HCT116 (cell line): ENCODE measurements at regions not wholly inside any gene's neighbourhood (a gene's known extent, or its start where the extent isn't known, plus 50 kb on each side); places are given as distances from the start of the nearest gene placed in this dataset.

Source experiments
- ATAC-seq: fragments of 200-7000 bp; cut with Tn5 transposase; 2 replicates; pipeline ENCODE4 v1.9.1; 2020; ENCODE audit warnings: mild to moderate bottlenecking, moderate library complexity
- BruUV-seq: library from RNA; stranded (reverse); fragments of 400-500 nt; replicated peaks from 2 replicates; lab custom pipeline; 2021; lab: Mats Ljungman, UMichigan
- CTCF ChIA-PET: fragments of 300-600 bp; sonication (Branson Sonifier 250); formaldehyde crosslinking; loops from one replicate; lab custom pipeline; 2021; ENCODE audit warnings: antibody characterized with exemption; lab: Charles Lee
- POLR2A ChIA-PET: fragments of 300-600, 350-600 bp; sonication (Branson Sonifier 250); formaldehyde crosslinking; loops from one replicate; lab custom pipeline; 2021; ENCODE audit warnings: antibody characterized with exemption; lab: Charles Lee
- RAD21 ChIA-PET, 2 experiments: fragments of 300-600 bp; sonication (Branson Sonifier 250); formaldehyde crosslinking; loops; one replicate each; lab custom pipeline; 2023; ENCODE audit warnings: low total read pairs in 2 of 2; ENCODE audit not compliant: uncharacterized antibody in 2 of 2, unreplicated experiment in 2 of 2, low non-redundant PET in 1 of 2; lab: Charles Lee
- DNase-seq: peaks from one replicate; pipeline ENCODE4 v3.0.0-alpha.2; 2010; ENCODE audit warnings: low read depth, low spot score
- H2AFZ ChIP-seq: fragments of 200-600 bp; shearing (Covaris generic), sonication (generic); 2 replicates; pipeline ENCODE4 v1.6.1; 2017; ENCODE audit warnings: low read depth, mixed run types, mixed read lengths, antibody characterized with exemption, low read length; ENCODE audit not compliant: poor library complexity, severe bottlenecking
- H3K27ac ChIP-seq: 2 replicates; pipeline ENCODE4 v1.5.1; 2012; ENCODE audit warnings: low read depth, low read length
- H3K27me3 ChIP-seq: fragments of 200-600 bp; sonication (generic); 2 replicates; pipeline ENCODE4 v1.6.1; 2016; ENCODE audit warnings: mixed run types, low read length, mixed read lengths; ENCODE audit not compliant: insufficient read depth
- H3K36me3 ChIP-seq, 2 experiments: fragments of 200-500 bp in 1 of 2; fragments of 200-600 bp in 1 of 2; sonication (Bioruptor generic) in 1 of 2; sonication (generic) in 1 of 2; 2 replicates each; pipeline versions ENCODE4 v1.5.1 to v1.6.1; 2014 to 2016; ENCODE audit warnings: low read length in 2 of 2, inconsistent platforms in 1 of 2, mixed read lengths in 1 of 2, mixed run types in 1 of 2; ENCODE audit not compliant: insufficient read depth in 2 of 2, control insufficient read depth in 1 of 2
- H3K4me1 ChIP-seq, 2 experiments: fragments of 200-600 bp in 1 of 2; sonication (generic) in 1 of 2; 2 replicates each; pipeline versions ENCODE4 v1.5.1 to v1.6.1; 2012 to 2017; ENCODE audit warnings: low read length in 2 of 2, inconsistent platforms in 1 of 2, mild to moderate bottlenecking in 1 of 2, mixed read lengths in 1 of 2, mixed run types in 1 of 2, moderate library complexity in 1 of 2; ENCODE audit not compliant: insufficient read depth in 2 of 2, control insufficient read depth in 1 of 2
- H3K4me2 ChIP-seq: fragments of 200-600 bp; sonication (generic); 2 replicates; pipeline ENCODE4 v1.6.1; 2017; ENCODE audit warnings: mixed run types, low read length, mixed read lengths
- H3K4me3 ChIP-seq, 2 experiments: fragments of 200-600 bp in 1 of 2; sonication (generic) in 1 of 2; replicated peaks in 1 of 2; 2 replicates each; pipeline ENCODE4 v1.5.1; 2011 to 2016; ENCODE audit warnings: low read length in 2 of 2, control low read depth in 1 of 2, low read depth in 1 of 2, mild to moderate bottlenecking in 1 of 2, mixed read lengths in 1 of 2, mixed run types in 1 of 2
- H3K79me2 ChIP-seq: fragments of 200-600 bp; sonication (generic); 2 replicates; pipeline ENCODE4 v1.6.1; 2017; ENCODE audit warnings: mild to moderate bottlenecking, mixed run types, low read length, moderate library complexity, mixed read lengths; ENCODE audit not compliant: insufficient read depth
- H3K9ac ChIP-seq: fragments of 200-600 bp; sonication (generic); 2 replicates; pipeline ENCODE4 v1.6.1; 2016; ENCODE audit warnings: low read length, mixed read lengths
- H3K9me2 ChIP-seq: fragments of 200-600 bp; sonication (generic), shearing (Covaris generic); 2 replicates; pipeline ENCODE4 v1.6.1; 2017; ENCODE audit warnings: mixed run types, mild to moderate bottlenecking, moderate library complexity; ENCODE audit not compliant: insufficient read depth
- H3K9me3 ChIP-seq, 2 experiments: fragments of 200-500 bp in 1 of 2; fragments of 200-600 bp in 1 of 2; sonication (Bioruptor generic) in 1 of 2; sonication (generic) in 1 of 2; 2 replicates each; pipeline ENCODE4 v1.6.1; 2014 to 2017; ENCODE audit warnings: low read length in 2 of 2, mixed read lengths in 2 of 2, inconsistent platforms in 1 of 2, low read depth in 1 of 2, mild to moderate bottlenecking in 1 of 2, mixed run types in 1 of 2, moderate library complexity in 1 of 2; ENCODE audit not compliant: control insufficient read depth in 1 of 2, insufficient read depth in 1 of 2
- H4K20me1 ChIP-seq: fragments of 200-600 bp; sonication (generic), shearing (Covaris generic); 2 replicates; pipeline ENCODE4 v1.6.1; 2017; ENCODE audit warnings: mixed run types, mild to moderate bottlenecking, moderate library complexity; ENCODE audit not compliant: insufficient read depth
- ATF3 ChIP-seq: IDR thresholded peaks from 2 replicates; pipeline ENCODE4 v1.6.1; 2012
- CBX3 ChIP-seq: IDR thresholded peaks from 2 replicates; pipeline ENCODE4 v1.6.1; 2012; ENCODE audit warnings: low read depth
- CEBPB ChIP-seq: IDR thresholded peaks from 2 replicates; pipeline ENCODE4 v1.6.1; 2012; ENCODE audit warnings: low read depth
- EGR1 ChIP-seq: IDR thresholded peaks from 2 replicates; pipeline ENCODE4 v1.6.1; 2012; ENCODE audit warnings: low read depth
- EZH2 ChIP-seq: fragments of 200-600 bp; sonication (generic); IDR thresholded peaks from 2 replicates; pipeline ENCODE4 v1.6.1; 2017; ENCODE audit warnings: antibody characterized with exemption, mixed run types
- FOSL1 ChIP-seq: IDR thresholded peaks from 2 replicates; pipeline ENCODE4 v1.6.1; 2012; ENCODE audit warnings: low read depth
- MAX ChIP-seq: IDR thresholded peaks from 2 replicates; pipeline ENCODE4 v1.6.1; 2012
- POLR2A ChIP-seq: IDR thresholded peaks from 2 replicates; pipeline ENCODE4 v1.7.0; 2011; ENCODE audit warnings: borderline replicate concordance; ENCODE audit not compliant: insufficient read depth, insufficient read length; ENCODE audit errors: extremely low read depth
- RAD21 ChIP-seq: IDR thresholded peaks from 2 replicates; pipeline ENCODE4 v1.6.1; 2012; ENCODE audit warnings: low read depth, mild to moderate bottlenecking
- SIN3A ChIP-seq: IDR thresholded peaks from 2 replicates; pipeline ENCODE4 v1.6.1; 2012; ENCODE audit warnings: low read depth
- SP1 ChIP-seq: IDR thresholded peaks from 2 replicates; pipeline ENCODE4 v1.6.1; 2012; ENCODE audit warnings: low read depth
- SRF ChIP-seq: IDR thresholded peaks from 2 replicates; pipeline ENCODE4 v1.6.1; 2012; ENCODE audit warnings: low read depth
- TCF7L2 ChIP-seq: IDR thresholded peaks from 2 replicates; pipeline ENCODE4 v1.7.0; 2011; ENCODE audit warnings: borderline replicate concordance, inconsistent platforms; ENCODE audit not compliant: insufficient read depth, insufficient read length; ENCODE audit errors: extremely low read depth
- ZFX ChIP-seq: fragments of 450-650 bp; IDR thresholded peaks from 2 replicates; pipeline ENCODE4 v1.6.1; 2017
- ZNF274 ChIP-seq: fragments of 200-500 bp; sonication (Bioruptor generic); IDR thresholded peaks from 2 replicates; pipeline ENCODE4 v1.6.1; 2014; ENCODE audit warnings: mild to moderate bottlenecking, low read depth, low read length, inconsistent platforms
- intact Hi-C: fragments of 100-400 bp; cut with micrococcal nuclease; formaldehyde crosslinking; loops from 2 replicates; pipeline ENCODE4 v1.10.0; 2022

GRCh38 chr14:97353102-97353501 lies 555.9 kb downstream of the VRK1 start:
- Histone ChIP-seq H3K27me3 (no peaks in the 10 kb centered on the region), H3K4me2 (no peak overlapping the region)
- ChIA-PET RAD21 (no interaction called here), POLR2A (no interaction called here)
- TF ChIP-seq CBX3, result no peak
- no peak for TF ChIP-seq CEBPB
- TF ChIP-seq SIN3A, result no peak
- no peak for TF ChIP-seq ZNF274
- no peak for TF ChIP-seq ATF3
- TF ChIP-seq EGR1, result no peak
- TF ChIP-seq SRF, result no peak
- no peak for TF ChIP-seq POLR2A
- TF ChIP-seq EZH2, result no peak
- TF ChIP-seq RAD21, result no peak
- no peak for TF ChIP-seq MAX
- TF ChIP-seq SP1, result no peak
- TF ChIP-seq, all 23 proteins: peak for 0
- no peaks in the 10 kb centered on the region for H3K36me3 ChIP-seq
- no peaks in the 10 kb centered on the region for H3K79me2 ChIP-seq
- no peak overlapping the region for H2AFZ ChIP-seq
- DNase-seq, result no peak
- intact Hi-C loops, result no loop called here
- no peak for ATAC-seq
- CTCF ChIA-PET, result no interaction called here
- no peak overlapping the region for H3K4me3 ChIP-seq
- no peaks in the 10 kb centered on the region for H3K9me3 ChIP-seq
- BruUV-seq, result no TSS peak
- no peaks in the 10 kb centered on the region for H3K4me1 ChIP-seq
- no peaks in the 10 kb centered on the region for H3K9me2 ChIP-seq
- H3K27ac ChIP-seq, result no peak overlapping the region
- no peak overlapping the region for H3K9ac ChIP-seq
- no peaks in the 10 kb centered on the region for H4K20me1 ChIP-seq

- RAD21 ChIA-PET, result no interaction called here
- Histone ChIP-seq H3K9ac (no peak overlapping the region), H3K9me2 (no peaks in the 10 kb centered on the region), H3K4me1 (no peaks in the 10 kb centered on the region), H3K27ac (no peak overlapping the region), H3K36me3 (no peaks in the 10 kb centered on the region), H3K79me2 (no peaks in the 10 kb centered on the region), H3K4me2 (no peak overlapping the region), H3K9me3 (no peaks in the 10 kb centered on the region), H2AFZ (no peak overlapping the region), H4K20me1 (no peaks in the 10 kb centered on the region), H3K27me3 (peaks cover 7% of the 10 kb centered on the region; the same call in 1 of the 2 replicates), H3K4me3 (no peak overlapping the region)
- BruUV-seq, result no TSS peak
- ATAC-seq, result no peak
- intact Hi-C loops, result no loop called here
- POLR2A ChIA-PET, result no interaction called here
- no peak for TF ChIP-seq POLR2A
- no peak for TF ChIP-seq MAX
- no peak for TF ChIP-seq TCF7L2
- no peak for TF ChIP-seq FOSL1
- TF ChIP-seq RAD21, result no peak
- TF ChIP-seq ZFX, result no peak
- TF ChIP-seq EZH2, result no peak
- TF ChIP-seq CEBPB, result no peak
- TF ChIP-seq EGR1, result no peak
- no peak for DNase-seq
- CTCF ChIA-PET, result no interaction called here
Observed at GRCh38 chr14:97354119-97354722, 557.0 kb downstream of the VRK1 start.
